Esophagus squamous epithelium (tissue), 5 donors: ENCODE measurements at regions not wholly inside any gene's neighbourhood (a gene's known extent, or its start where the extent isn't known, plus 50 kb on each side); places are given as distances from the start of the nearest gene placed in this dataset.

ENCODE experiments used
- DNase-seq: peaks from one replicate; lab custom pipeline; 2025; lab: John Stamatoyannopoulos, UW
- H3K27ac ChIP-seq, 4 donors: fragments of 200-600 bp; sonication (generic); one replicate each; pipeline ENCODE4 v1.5.1; 2016 to 2019; ENCODE audit warnings: mild to moderate bottlenecking in 1 of 4
- H3K27me3 ChIP-seq, 4 donors: fragments of 200-600 bp; sonication (generic); 1 replicate in 3 of 4; 2 replicates in 1 of 4; pipeline versions ENCODE4 v1.5.1 to v1.6.0; 2017 to 2021; ENCODE audit warnings: antibody characterized with exemption in 1 of 4
- H3K36me3 ChIP-seq, 3 donors: fragments of 200-600 bp; sonication (generic); one replicate each; pipeline ENCODE4 v1.5.1; 2016 to 2019
- H3K4me1 ChIP-seq, 3 donors: fragments of 200-600 bp; sonication (generic); one replicate each; pipeline ENCODE4 v1.5.1; 2017 to 2019
- H3K4me3 ChIP-seq, 4 donors: fragments of 200-600 bp; sonication (generic); 1 replicate in 3 of 4; 2 replicates in 1 of 4; pipeline ENCODE4 v1.5.1; 2016 to 2019; ENCODE audit warnings: mild to moderate bottlenecking in 2 of 4, moderate library complexity in 1 of 4
- H3K9me3 ChIP-seq, 3 donors: fragments of 200-600 bp; sonication (generic); one replicate each; pipeline ENCODE4 v1.5.1; 2016 to 2019
- CTCF ChIP-seq, 6 experiments: fragments of 450-650 bp in 4 of 6; fragments of 200-600 bp in 2 of 6; sonication (generic) in 2 of 6; IDR thresholded peaks; one replicate each; pipeline ENCODE4 v1.5.1; 2016 to 2019; ENCODE audit warnings: antibody characterized with exemption in 6 of 6, mild to moderate bottlenecking in 4 of 6, moderate library complexity in 4 of 6
- POLR2A ChIP-seq, 4 donors: fragments of 450-650 bp; IDR thresholded peaks; one replicate each; pipeline ENCODE4 v1.6.1; 2017; ENCODE audit warnings: antibody characterized with exemption in 4 of 4, mild to moderate bottlenecking in 4 of 4, moderate library complexity in 3 of 4
- WGBS, 2 donors: methylation state at CpG; one replicate each; pipeline ENCODE4 v1.1.5; 2018; 5-methylcytosine and 5-hydroxymethylcytosine counted together
- intact Hi-C: fragments of 100-400 bp; cut with DNase I; formaldehyde crosslinking; loops from one replicate; pipeline ENCODE4 v1.15.0; 2022
- donor health status: DM: yes; HTN: yes; CAD: no.

- Histone ChIP-seq H3K27me3 (no peaks in the 10 kb centered on the region), H3K4me3 (no peak overlapping the region), H3K9me3 (no peaks in the 10 kb centered on the region), H3K27ac (no peak overlapping the region), H3K4me1 (peaks cover under 1 to 4% (median 2%) of the 10 kb centered on the region in 3 donors), H3K36me3 (no peaks in the 10 kb centered on the region)
- 92% methylated on average over 4 of the region's 4 CpGs for WGBS, 2 donors
- TF ChIP-seq POLR2A (IDR thresholded peaks at IDR 0.05) (no peak), CTCF (IDR thresholded peaks at IDR 0.05) (no peak)
- intact Hi-C loops, result no loop called here
- no peak for DNase-seq
Measured at GRCh38 chr2:64910523-64910922, 78.7 kb upstream of the SLC1A4 start.

GRCh38 chr2:64910972-64911433 is 78.2 kb upstream of the SLC1A4 start:
- H3K27me3 ChIP-seq, result no peaks in the 10 kb centered on the region
- TF ChIP-seq CTCF (IDR thresholded peaks at IDR 0.05) (no peak), POLR2A (IDR thresholded peaks at IDR 0.05) (no peak)
- H3K27ac ChIP-seq, result no peak overlapping the region
- H3K4me3 ChIP-seq, result no peak overlapping the region
- intact Hi-C loops, result no loop called here
- WGBS, 2 donors, result 56 to 67% methylated on average over 1 of the region's 1 CpG
- no peaks in the 10 kb centered on the region for H3K9me3 ChIP-seq
- H3K4me1 ChIP-seq, result no peaks in the 10 kb centered on the region
- no peak for DNase-seq
- H3K36me3 ChIP-seq, result no peaks in the 10 kb centered on the region

- no peaks in the 10 kb centered on the region for H3K27me3 ChIP-seq
- WGBS, 2 donors, result 41 to 42% methylated on average over 4 to 5 of the region's 5 CpGs
- intact Hi-C loops, result no loop called here
- H3K9me3 ChIP-seq, result no peaks in the 10 kb centered on the region
- no peaks in the 10 kb centered on the region for H3K36me3 ChIP-seq
- H3K4me3 ChIP-seq, result no peak overlapping the region
- H3K4me1 ChIP-seq, result peaks cover 0 to 9% (median 4%) of the 10 kb centered on the region in 3 donors
- H3K27ac ChIP-seq, result no peak overlapping the region
- TF ChIP-seq POLR2A (IDR thresholded peaks at IDR 0.05) (no peak), CTCF (IDR thresholded peaks at IDR 0.05) (peak in 3 of 6 experiments; percentile 10 to 35 (median 25))
- no peak for DNase-seq
Measured at GRCh38 chr2:64913357-64913869, 75.8 kb upstream of the SLC1A4 start.

- no peaks in the 10 kb centered on the region for H3K9me3 ChIP-seq
- intact Hi-C loops, result no loop called here
- no peaks in the 10 kb centered on the region for H3K27me3 ChIP-seq
- no peak for DNase-seq
- TF ChIP-seq CTCF (IDR thresholded peaks at IDR 0.05) (no peak), POLR2A (IDR thresholded peaks at IDR 0.05) (no peak)
- 71 to 75% methylated on average over 9 of the region's 9 CpGs for WGBS, 2 donors
- no peak overlapping the region for H3K4me3 ChIP-seq
- peaks cover 0 to 12% (median 4%) of the 10 kb centered on the region in 3 donors for H3K4me1 ChIP-seq
- H3K36me3 ChIP-seq, result no peaks in the 10 kb centered on the region
- H3K27ac ChIP-seq, result no peak overlapping the region
Measured at GRCh38 chr2:64914247-64914646, 75.0 kb upstream of the SLC1A4 start.

GRCh38 chr2:64914735-64915509 is 74.3 kb upstream of the SLC1A4 start:
- no peaks in the 10 kb centered on the region for H3K36me3 ChIP-seq
- no peak overlapping the region for H3K4me3 ChIP-seq
- H3K4me1 ChIP-seq, result peaks cover 0 to 12% (median 4%) of the 10 kb centered on the region in 3 donors
- DNase-seq, result no peak
- intact Hi-C loops, result no loop called here
- 52 to 62% methylated on average over 7 of the region's 7 CpGs for WGBS, 2 donors
- TF ChIP-seq CTCF (IDR thresholded peaks at IDR 0.05) (no peak), POLR2A (IDR thresholded peaks at IDR 0.05) (no peak)
- H3K27ac ChIP-seq, result peak overlapping the region in 1 of 4 donors; percentile 32
- H3K27me3 ChIP-seq, result no peaks in the 10 kb centered on the region
- H3K9me3 ChIP-seq, result no peaks in the 10 kb centered on the region
